IMR-90 (cell line): ENCODE measurements at regions not wholly inside any gene's neighbourhood (a gene's known extent, or its start where the extent isn't known, plus 50 kb on each side); places are given as distances from the start of the nearest gene placed in this dataset.

Experiments
- ATAC-seq: fragments of 200-7000 bp; cut with Tn5 transposase; 2 replicates; pipeline ENCODE4 v1.9.1; 2020; ENCODE audit warnings: low read depth, mild to moderate bottlenecking, moderate library complexity
- BruUV-seq: library from RNA; stranded (reverse); fragments of 400-500 nt; replicated peaks from 2 replicates; lab custom pipeline; 2021; lab: Mats Ljungman, UMichigan
- CTCF ChIA-PET: fragments of 300-600 bp; formaldehyde crosslinking; extraction: SDS; loops from one replicate; lab custom pipeline; 2021; ENCODE audit warnings: antibody characterized with exemption; lab: Yijun Ruan, JAX
- POLR2A ChIA-PET: fragments of 300-600 bp; sonication (Branson Sonifier 250); formaldehyde crosslinking; loops from one replicate; lab custom pipeline; 2022; ENCODE audit warnings: antibody characterized with exemption; ENCODE audit not compliant: unreplicated experiment; lab: Charles Lee
- DNase-seq: peaks from one replicate; pipeline ENCODE4 v3.0.0; 2013
- H2AFZ ChIP-seq: replicated peaks from 2 replicates; pipeline ENCODE3; 2013; ENCODE audit warnings: low read length, mild to moderate bottlenecking; ENCODE audit not compliant: poor library complexity
- H2AK5ac ChIP-seq: 2 replicates; pipeline ENCODE4 v1.6.1; 2013; ENCODE audit warnings: low read depth, low read length, inconsistent platforms
- H2AK9ac ChIP-seq: replicated peaks from 2 replicates; pipeline ENCODE3; 2013; ENCODE audit warnings: mild to moderate bottlenecking, low read depth, low read length, moderate library complexity; ENCODE audit not compliant: poor library complexity
- H2BK120ac ChIP-seq: 2 replicates; pipeline ENCODE4 v1.6.1; 2013; ENCODE audit warnings: low read depth, low read length, inconsistent platforms
- H2BK15ac ChIP-seq: 3 replicates; pipeline ENCODE4 v1.6.1; 2013; ENCODE audit warnings: low read depth, low read length, inconsistent platforms
- H2BK20ac ChIP-seq: 2 replicates; pipeline ENCODE4 v1.6.1; 2013; ENCODE audit warnings: low read depth, mild to moderate bottlenecking, inconsistent platforms, low read length, moderate library complexity
- H2BK5ac ChIP-seq: 2 replicates; pipeline ENCODE4 v1.6.1; 2013; ENCODE audit warnings: mild to moderate bottlenecking, low read depth, low read length, inconsistent platforms; ENCODE audit not compliant: poor library complexity, severe bottlenecking
- H3K14ac ChIP-seq: replicated peaks from 2 replicates; pipeline ENCODE4 v1.6.1; 2013; ENCODE audit warnings: low read depth, low read length, inconsistent platforms
- H3K18ac ChIP-seq: 2 replicates; pipeline ENCODE4 v1.6.1; 2013; ENCODE audit warnings: low read depth, low read length, control low read depth
- H3K23ac ChIP-seq: 2 replicates; pipeline ENCODE4 v1.6.1; 2013; ENCODE audit warnings: low read depth, low read length, inconsistent platforms
- H3K27ac ChIP-seq: 2 replicates; pipeline ENCODE4 v1.5.1; 2013; ENCODE audit warnings: mild to moderate bottlenecking, control low read depth, low read length; ENCODE audit not compliant: insufficient read depth
- H3K27me3 ChIP-seq: 2 replicates; pipeline ENCODE4 v1.6.1; 2013; ENCODE audit warnings: low read length; ENCODE audit not compliant: control insufficient read depth, insufficient read depth
- H3K36me3 ChIP-seq: 2 replicates; pipeline ENCODE4 v1.6.1; 2013; ENCODE audit warnings: low read length, mixed read lengths; ENCODE audit not compliant: control insufficient read depth, insufficient read depth
- H3K4ac ChIP-seq: 2 replicates; pipeline ENCODE4 v1.6.1; 2013; ENCODE audit warnings: low read depth, low read length, inconsistent platforms
- H3K4me1 ChIP-seq: 2 replicates; pipeline ENCODE4 v1.6.1; 2013; ENCODE audit warnings: low read length, mixed read lengths; ENCODE audit not compliant: control insufficient read depth, insufficient read depth
- H3K4me2 ChIP-seq: 2 replicates; pipeline ENCODE4 v1.6.1; 2013; ENCODE audit warnings: low read depth, mild to moderate bottlenecking, control low read depth, low read length, moderate library complexity
- H3K4me3 ChIP-seq: 2 replicates; pipeline ENCODE4 v1.5.1; 2013; ENCODE audit warnings: low read depth, mild to moderate bottlenecking, control low read depth, low read length, moderate library complexity; ENCODE audit not compliant: insufficient read depth
- H3K56ac ChIP-seq: 2 replicates; pipeline ENCODE4 v1.6.1; 2013; ENCODE audit warnings: low read length, inconsistent platforms; ENCODE audit not compliant: insufficient read depth; ENCODE audit errors: extremely low read depth
- H3K79me1 ChIP-seq, 2 experiments: 2 replicates each; pipeline ENCODE4 v1.6.1; 2013; ENCODE audit warnings: low read length in 2 of 2, inconsistent platforms in 1 of 2, low read depth in 1 of 2
- H3K9ac ChIP-seq: 2 replicates; pipeline ENCODE4 v1.6.1; 2013; ENCODE audit warnings: low read depth, low read length, control low read depth
- H3K9me1 ChIP-seq: 2 replicates; pipeline ENCODE4 v1.6.1; 2013; ENCODE audit warnings: low read length, inconsistent platforms; ENCODE audit not compliant: insufficient read depth
- H3K9me3 ChIP-seq: 2 replicates; pipeline ENCODE4 v1.6.1; 2013; ENCODE audit warnings: low read length; ENCODE audit not compliant: control insufficient read depth, insufficient read depth
- H4K20me1 ChIP-seq: 2 replicates; pipeline ENCODE4 v1.6.1; 2013; ENCODE audit warnings: low read length, inconsistent platforms; ENCODE audit not compliant: insufficient read depth
- H4K5ac ChIP-seq: 2 replicates; pipeline ENCODE4 v1.6.1; 2013; ENCODE audit warnings: mild to moderate bottlenecking, low read depth, low read length, control low read depth
- H4K8ac ChIP-seq, 2 experiments: 2 replicates each; pipeline ENCODE4 v1.6.1; 2013; ENCODE audit warnings: low read depth in 2 of 2, low read length in 2 of 2, control low read depth in 1 of 2, inconsistent platforms in 1 of 2
- H4K91ac ChIP-seq: 2 replicates; pipeline ENCODE4 v1.6.1; 2013; ENCODE audit warnings: low read depth, low read length, inconsistent platforms; ENCODE audit not compliant: insufficient read depth
- CTCF ChIP-seq: conservative IDR thresholded peaks from 2 replicates; pipeline ENCODE4 v1.5.1; 2012; ENCODE audit warnings: mild to moderate bottlenecking, low read depth, low read length, improper control_type of control experiment
- FOS ChIP-seq: fragments of 150-350 bp; IDR thresholded peaks from 2 replicates; pipeline ENCODE4 v1.6.1; 2016; ENCODE audit warnings: low read depth, low read length
- RAD21 ChIP-seq: IDR thresholded peaks from 2 replicates; pipeline ENCODE4 v1.6.1; 2012; ENCODE audit warnings: low read length, improper control_type of control experiment
- RCOR1 ChIP-seq: IDR thresholded peaks from 2 replicates; pipeline ENCODE4 v1.6.1; 2012; ENCODE audit warnings: mild to moderate bottlenecking, low read length, improper control_type of control experiment; ENCODE audit not compliant: insufficient replicate concordance
- WGBS, 2 experiments: methylation state at CpG; one replicate each; pipeline versions ENCODE4 v1.1.5 to v1.1.7; 2013; ENCODE audit warnings: missing lambda C conversion rate in 2 of 2; ENCODE audit not compliant: insufficient read length in 1 of 2; ENCODE audit errors: extremely low coverage in 2 of 2; 5-methylcytosine and 5-hydroxymethylcytosine counted together
- dilution Hi-C: fragments of 300-500 bp; cut with HindIII; formaldehyde crosslinking; loops from one replicate; pipeline ENCODE4 v1.14.3; 2018; ENCODE audit warnings: low sequenced_read_pairs; ENCODE audit not compliant: unreplicated experiment
- in situ Hi-C: fragments of 300-500 bp; cut with MboI; formaldehyde crosslinking; loops from 3 replicates; pipeline ENCODE4 v1.14.3; 2019; ENCODE audit warnings: low sequenced_read_pairs, inconsistent platforms, mixed read lengths
- intact Hi-C: fragments of 100-400 bp; cut with micrococcal nuclease; formaldehyde crosslinking; loops from 2 replicates; pipeline ENCODE4 v1.10.0; 2022

GRCh38 chr6:137950581-137950980 lies 83.5 kb downstream of the TNFAIP3 start:
- no peak overlapping the region for H3K27ac ChIP-seq

More at GRCh38 chr6:137950581-137950980, 83.5 kb downstream of the TNFAIP3 start:
- Histone ChIP-seq H3K4me3 (no peak overlapping the region), H3K79me1 (no peaks in the 10 kb centered on the region), H4K8ac (no peak overlapping the region), H4K20me1 (no peaks in the 10 kb centered on the region), H3K14ac (no peak overlapping the region), H2AFZ (no peak overlapping the region), H3K18ac (no peak overlapping the region), H3K36me3 (no peaks in the 10 kb centered on the region), H3K4me1 (no peaks in the 10 kb centered on the region), H3K4ac (no peak overlapping the region), H2BK15ac (no peak overlapping the region), H4K5ac (no peak overlapping the region), H3K56ac (no peak overlapping the region), H3K9me3 (peaks cover 2% of the 10 kb centered on the region; the same call in 1 of the 2 replicates), H2AK9ac (no peak overlapping the region), H2BK20ac (no peak overlapping the region), H2AK5ac (no peak overlapping the region), H3K9me1 (no peaks in the 10 kb centered on the region), H3K9ac (no peak overlapping the region), H2BK120ac (no peak overlapping the region), H4K91ac (no peak overlapping the region), H3K4me2 (no peak overlapping the region), H3K27me3 (peaks cover 23% of the 10 kb centered on the region), H2BK5ac (no peak overlapping the region), H3K23ac (no peak overlapping the region)
- intact Hi-C loops, result no loop called here
- WGBS, 2 experiments, result no CpG with 5 or more reads among the region's 7 CpGs
- dilution Hi-C loops, result no loop called here
- no peak for ATAC-seq
- no peak for TF ChIP-seq RCOR1
- no peak for TF ChIP-seq RAD21
- no peak for TF ChIP-seq FOS
- no peak for TF ChIP-seq CTCF
- DNase-seq, result no peak
- ChIA-PET CTCF (no interaction called here), POLR2A (interaction anchor here (0.6 kb wide), 1 partner anchor 220 kb away, joined by 3 read pairs; no protein-coding TSS in a partner anchor)
- no TSS peak for BruUV-seq
- in situ Hi-C loops, result no loop called here
